K562 (cell line): ENCODE measurements at regions not wholly inside any gene's neighbourhood (a gene's known extent, or its start where the extent isn't known, plus 50 kb on each side); places are given as distances from the start of the nearest gene placed in this dataset.

Experiments used
- ATAC-seq: fragments of 200-7000 bp; cut with Tn5 transposase; 3 replicates; pipeline ENCODE4 v1.9.1; 2020; ENCODE audit warnings: moderate library complexity
- BruUV-seq: library from RNA; stranded (reverse); fragments of 400-500 nt; replicated peaks from 2 replicates; lab custom pipeline; 2021; lab: Mats Ljungman, UMichigan
- CTCF ChIA-PET: fragments of 300-600 bp; formaldehyde crosslinking; extraction: SDS; loops from one replicate; lab custom pipeline; 2021; ENCODE audit warnings: low intra/inter-chr PET ratio; lab: Yijun Ruan, JAX
- POLR2A ChIA-PET: fragments of 300-600, 350-650 bp; sonication (Branson Sonifier 250); formaldehyde crosslinking; extraction: SDS; loops from one replicate; lab custom pipeline; 2021; ENCODE audit warnings: antibody characterized with exemption, inconsistent platforms; lab: Yijun Ruan, JAX
- DNase-seq, 4 experiments: peaks; one replicate each; pipeline versions ENCODE4 v3.0.0 to v3.0.0-alpha.2; 2011 to 2018; ENCODE audit warnings: low spot score in 3 of 4, mixed read lengths in 3 of 4; ENCODE audit errors: extremely low read depth in 1 of 4
- FAIRE-seq: peaks from 2 replicates; lab custom pipeline; 2011; peaks lifted over from hg19 to GRCh38; lab: Jason Lieb, UNC
- H2AFZ ChIP-seq: 2 replicates; pipeline ENCODE4 v1.6.0; 2011; ENCODE audit warnings: low read depth, low read length, control low read depth, inconsistent platforms
- H3K27ac ChIP-seq: fragments of 200-600 bp; 3 replicates; pipeline ENCODE4 v1.8.0; 2011; ENCODE audit warnings: low read depth, mild to moderate bottlenecking, control low read depth, inconsistent platforms, low read length, moderate library complexity, mixed read lengths; ENCODE audit errors: extremely low read depth
- H3K27me3 ChIP-seq, 2 experiments: fragments of 300-600 bp in 1 of 2; 2 replicates in 1 of 2; 3 replicates in 1 of 2; pipeline versions ENCODE4 v1.6.0 to v1.8.0; 2011; ENCODE audit warnings: inconsistent platforms in 2 of 2, low read length in 2 of 2, mild to moderate bottlenecking in 1 of 2, mixed read lengths in 1 of 2, moderate library complexity in 1 of 2; ENCODE audit not compliant: control insufficient read depth in 2 of 2, insufficient read depth in 2 of 2
- H3K36me3 ChIP-seq: fragments of 300-600 bp; 3 replicates; pipeline ENCODE4 v1.8.0; 2011; ENCODE audit warnings: mild to moderate bottlenecking, low read length, inconsistent platforms; ENCODE audit not compliant: control insufficient read depth, insufficient read depth
- H3K4me1 ChIP-seq, 2 experiments: fragments of 200-600 bp in 1 of 2; replicated peaks in 1 of 2; 2 replicates in 1 of 2; 3 replicates in 1 of 2; pipeline versions ENCODE4 v1.5.1 to v1.8.0; 2011; ENCODE audit warnings: inconsistent platforms in 2 of 2, low read length in 2 of 2, mild to moderate bottlenecking in 1 of 2, mixed read lengths in 1 of 2, moderate library complexity in 1 of 2; ENCODE audit not compliant: control insufficient read depth in 2 of 2, insufficient read depth in 2 of 2
- H3K4me2 ChIP-seq: 2 replicates; pipeline ENCODE4 v1.6.1; 2011; ENCODE audit warnings: low read length, control low read depth, inconsistent platforms, mixed read lengths; ENCODE audit not compliant: insufficient read depth
- H3K4me3 ChIP-seq: fragments of 200-600 bp; sonication (generic), shearing (Covaris generic); 2 replicates; pipeline ENCODE4 v1.5.1; 2016; ENCODE audit warnings: control low read depth, inconsistent platforms
- H3K79me2 ChIP-seq: fragments of 200-600 bp; 3 replicates; pipeline ENCODE4 v1.8.0; 2011; ENCODE audit warnings: low read length, inconsistent platforms; ENCODE audit not compliant: control insufficient read depth, insufficient read depth
- H3K9ac ChIP-seq, 2 experiments: 2 replicates each; pipeline versions ENCODE4 v1.6.0 to v1.6.1; 2011; ENCODE audit warnings: low read depth in 2 of 2, low read length in 2 of 2, control low read depth in 1 of 2, inconsistent platforms in 1 of 2, mild to moderate bottlenecking in 1 of 2, mixed read lengths in 1 of 2; ENCODE audit not compliant: insufficient read depth in 1 of 2
- H3K9me1 ChIP-seq: one replicate; pipeline ENCODE4 v1.6.0; 2011; ENCODE audit warnings: inconsistent platforms, mild to moderate bottlenecking, low read length, moderate library complexity; ENCODE audit not compliant: control insufficient read depth, insufficient read depth
- H3K9me3 ChIP-seq: replicated peaks from 2 replicates; pipeline ENCODE4 v1.5.1; 2011; ENCODE audit warnings: low read depth, low read length, inconsistent platforms; ENCODE audit not compliant: control insufficient read depth, insufficient read depth
- H4K20me1 ChIP-seq: replicated peaks from 2 replicates; pipeline ENCODE4 v1.6.1; 2011; ENCODE audit warnings: low read length, inconsistent platforms, mixed read lengths; ENCODE audit not compliant: control insufficient read depth, insufficient read depth
- CLOCK ChIP-seq: fragments of 250-450 bp; sonication (Bioruptor Pico); IDR thresholded peaks from 2 replicates; pipeline ENCODE4 v1.4.0; 2020; ENCODE audit warnings: mild to moderate bottlenecking, moderate library complexity, borderline replicate concordance
- DACH1 ChIP-seq: fragments of 450-650 bp; IDR thresholded peaks from 2 replicates; pipeline ENCODE4 v1.6.1; 2018; ENCODE audit not compliant: partially characterized antibody
- ETV1 ChIP-seq: fragments of 450-650 bp; conservative IDR thresholded peaks from 2 replicates; pipeline ENCODE4 v1.6.1; 2016; ENCODE audit warnings: missing genetic modification characterization, control low read depth, low read depth, missing compliant biosample characterization
- HINFP ChIP-seq: fragments of 450-650 bp; conservative IDR thresholded peaks from 2 replicates; pipeline ENCODE4 v1.6.1; 2016; ENCODE audit warnings: missing genetic modification characterization, low read depth, mild to moderate bottlenecking, control low read depth, missing compliant biosample characterization
- SMAD4 ChIP-seq: fragments of 250-450 bp; sonication (Bioruptor Pico); conservative IDR thresholded peaks from 2 replicates; pipeline ENCODE4 v1.8.0; 2021; ENCODE audit warnings: inconsistent platforms, mild to moderate bottlenecking, moderate library complexity
- SPI1 ChIP-seq: IDR thresholded peaks from 2 replicates; pipeline ENCODE4 v1.6.1; 2011; ENCODE audit warnings: low read depth, low read length, control low read depth, borderline replicate concordance
- TFAM ChIP-seq: fragments of 250-450 bp; sonication (Bioruptor Pico); conservative IDR thresholded peaks from 2 replicates; pipeline ENCODE4 v1.5.0; 2021; ENCODE audit warnings: mild to moderate bottlenecking, moderate library complexity
- ZBED1 ChIP-seq: IDR thresholded peaks from 2 replicates; pipeline ENCODE4 v1.6.1; 2014
- ZNF668 ChIP-seq: fragments of 250-450 bp; sonication (Bioruptor Pico); IDR thresholded peaks from 2 replicates; pipeline ENCODE4 v1.8.0; 2022; ENCODE audit warnings: mild to moderate bottlenecking, inconsistent platforms
- ZNF79 ChIP-seq: fragments of 250-450 bp; sonication (Bioruptor Pico); IDR thresholded peaks from 2 replicates; pipeline ENCODE4 v1.4.0; 2020; ENCODE audit warnings: low read depth, mild to moderate bottlenecking, moderate library complexity
- WGBS: fragments of 100-300 bp; shearing (Covaris generic); methylation state at CpG from one replicate; pipeline ENCODE4 v1.1.6; 2016; ENCODE audit warnings: low coverage, mixed read lengths; ENCODE audit not compliant: insufficient coverage; ENCODE audit errors: missing lambda C conversion rate; 5-methylcytosine and 5-hydroxymethylcytosine counted together
- in situ Hi-C: fragments of 300-500 bp; cut with MboI; formaldehyde crosslinking; loops from 4 replicates; pipeline ENCODE4 v1.15.0; 2018; ENCODE audit warnings: inconsistent platforms, mixed read lengths
- intact Hi-C: fragments of 100-400 bp; cut with micrococcal nuclease; formaldehyde crosslinking; loops from 2 replicates; pipeline ENCODE4 v1.14.2; 2022

GRCh38 chr10:100621360-100622205, 85.8 kb downstream of the HIF1AN start:
- BruUV-seq = no TSS peak
- Histone ChIP-seq H3K27ac (no peak overlapping the region), H3K4me1 (no peaks in the 10 kb centered on the region), H3K79me2 (no peaks in the 10 kb centered on the region), H3K27me3 (peaks cover 7 to 59% of the 10 kb centered on the region in 2 experiments; a peak in 4 of 5 replicates), H3K4me3 (no peak overlapping the region), H4K20me1 (no peaks in the 10 kb centered on the region), H3K36me3 (no peaks in the 10 kb centered on the region), H3K4me2 (no peak overlapping the region), H2AFZ (no peak overlapping the region), H3K9ac (no peak overlapping the region), H3K9me3 (no peaks in the 10 kb centered on the region), H3K9me1 (no peaks in the 10 kb centered on the region)
- CTCF ChIA-PET = no interaction called here
- WGBS = 8% methylated on average over 5 of the region's 44 CpGs
- TF ChIP-seq SPI1 (0 out of 2 replicates have a peak, but pooled peaks have one; percentile 23), SMAD4 (no peak), DACH1 (no peak), ZBED1 (no peak), ETV1 (tag) (0 out of 2 replicates have a peak, but pooled peaks have one; percentile 19), ZNF79 (no peak), TFAM (CRISPR knock-in tag) (no peak), HINFP (no peak), ZNF668 (CRISPR knock-in tag) (no peak), CLOCK (CRISPR knock-in tag) (no peak)
- in situ Hi-C loops (no loop called here), intact Hi-C loops (no loop called here)
- ATAC-seq = no peak
- POLR2A ChIA-PET = no interaction called here
- FAIRE-seq = no peak
- DNase-seq = no peak
